ENCODE measurements at regions not wholly inside any gene's neighbourhood (a gene's known extent, or its start where the extent isn't known, plus 50 kb on each side); places are given as distances from the start of the nearest gene placed in this dataset.

DNA sequence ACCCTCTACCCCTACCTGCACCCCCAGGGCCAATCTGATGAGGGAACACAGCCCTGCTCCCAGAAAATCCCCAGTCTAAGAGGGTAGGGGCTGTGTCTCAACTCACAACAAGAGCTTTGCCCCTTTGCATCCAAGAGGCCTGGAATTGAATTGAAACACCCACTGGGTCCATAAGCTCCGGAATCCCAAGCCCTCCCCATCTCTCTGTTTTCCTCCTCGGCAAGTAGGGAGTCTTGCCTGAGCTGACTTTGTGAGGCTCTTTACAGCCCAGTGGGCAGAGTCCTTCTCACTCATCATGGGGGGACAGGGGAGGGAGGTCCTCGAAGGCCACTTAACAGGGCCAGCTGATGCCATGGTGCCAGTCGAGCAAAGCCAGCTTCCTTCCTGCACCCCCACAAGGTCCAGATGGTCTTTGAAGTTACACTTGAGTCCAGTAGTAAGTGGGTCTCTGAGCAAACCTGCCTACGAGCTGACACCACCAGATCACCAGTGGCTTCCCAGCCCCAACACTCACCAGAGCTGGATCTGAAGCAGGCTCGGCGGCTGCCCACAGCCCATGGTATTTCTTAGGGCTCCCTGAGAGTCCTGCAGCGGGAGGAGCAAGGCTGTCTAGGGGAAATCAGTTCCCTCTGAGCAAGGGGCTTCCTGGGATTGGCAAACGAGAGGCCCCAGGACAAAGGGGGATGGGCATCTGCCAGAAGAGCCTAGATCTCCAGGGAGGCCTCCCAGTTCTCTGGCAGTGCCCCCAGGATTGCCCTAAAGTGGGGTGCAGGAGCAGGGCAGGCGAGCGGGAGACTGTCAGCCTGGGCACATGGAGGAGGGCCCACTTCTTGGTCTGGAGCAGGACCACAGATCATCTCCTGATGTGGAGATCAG, 144.5 kb downstream of the VEGFA start:
- ATAC-seq = no peak
- Histone ChIP-seq H3K4me3 (ENCODE audit: low read depth in 2 of 2, low read length in 2 of 2) (no peak overlapping the region), H3K36me3 (ENCODE audit: control insufficient read depth, insufficient read depth, low read length) (no peaks in the 10 kb centered on the region), H3K9me3 (ENCODE audit: control insufficient read depth, insufficient read depth, low read depth, low read length) (no peaks in the 10 kb centered on the region), H3K4me1 (ENCODE audit: control insufficient read depth, insufficient read depth, low read length) (peaks cover 11% of the 10 kb centered on the region), H3K27ac (ENCODE audit: low read length) (peak overlapping the region; percentile 49; the same call in 1 of the 2 replicates), H3K27me3 (ENCODE audit: control insufficient read depth, insufficient read depth, low read length) (no peaks in the 10 kb centered on the region)
- DNase-seq (ENCODE audit: low read depth, low spot score) = no peak
- BruUV-seq (replicated peaks) = no TSS peak
- POLR2A ChIA-PET = no interaction called here
- intact Hi-C loops (cut with micrococcal nuclease; ENCODE audit: unreplicated experiment) = no loop called here
- CTCF ChIA-PET = interaction anchor here (1.3 kb wide), 1 partner anchor 164 kb away, joined by 4 read pairs; no protein-coding TSS in a partner anchor
- in situ Hi-C loops (cut with HindIII; ENCODE audit: low pct_unique_long_range_greater_than_20kb, low sequenced_read_pairs) = no loop called here
- TF ChIP-seq SIN3A (IDR thresholded peaks at IDR 0.05; ENCODE audit: borderline replicate concordance, insufficient read depth, low read depth, low read length) (no peak), TCF7L2 (IDR thresholded peaks at IDR 0.05; ENCODE audit: low read depth, low read length) (no peak), POLR2AphosphoS5 (IDR thresholded peaks at IDR 0.05; ENCODE audit: low read depth, low read length) (no peak)
- TF ChIP-seq, protein P1, sequence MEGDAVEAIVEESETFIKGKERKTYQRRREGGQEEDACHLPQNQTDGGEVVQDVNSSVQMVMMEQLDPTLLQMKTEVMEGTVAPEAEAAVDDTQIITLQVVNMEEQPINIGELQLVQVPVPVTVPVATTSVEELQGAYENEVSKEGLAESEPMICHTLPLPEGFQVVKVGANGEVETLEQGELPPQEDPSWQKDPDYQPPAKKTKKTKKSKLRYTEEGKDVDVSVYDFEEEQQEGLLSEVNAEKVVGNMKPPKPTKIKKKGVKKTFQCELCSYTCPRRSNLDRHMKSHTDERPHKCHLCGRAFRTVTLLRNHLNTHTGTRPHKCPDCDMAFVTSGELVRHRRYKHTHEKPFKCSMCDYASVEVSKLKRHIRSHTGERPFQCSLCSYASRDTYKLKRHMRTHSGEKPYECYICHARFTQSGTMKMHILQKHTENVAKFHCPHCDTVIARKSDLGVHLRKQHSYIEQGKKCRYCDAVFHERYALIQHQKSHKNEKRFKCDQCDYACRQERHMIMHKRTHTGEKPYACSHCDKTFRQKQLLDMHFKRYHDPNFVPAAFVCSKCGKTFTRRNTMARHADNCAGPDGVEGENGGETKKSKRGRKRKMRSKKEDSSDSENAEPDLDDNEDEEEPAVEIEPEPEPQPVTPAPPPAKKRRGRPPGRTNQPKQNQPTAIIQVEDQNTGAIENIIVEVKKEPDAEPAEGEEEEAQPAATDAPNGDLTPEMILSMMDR (IDR thresholded peaks at IDR 0.05) = no peak

DNA sequence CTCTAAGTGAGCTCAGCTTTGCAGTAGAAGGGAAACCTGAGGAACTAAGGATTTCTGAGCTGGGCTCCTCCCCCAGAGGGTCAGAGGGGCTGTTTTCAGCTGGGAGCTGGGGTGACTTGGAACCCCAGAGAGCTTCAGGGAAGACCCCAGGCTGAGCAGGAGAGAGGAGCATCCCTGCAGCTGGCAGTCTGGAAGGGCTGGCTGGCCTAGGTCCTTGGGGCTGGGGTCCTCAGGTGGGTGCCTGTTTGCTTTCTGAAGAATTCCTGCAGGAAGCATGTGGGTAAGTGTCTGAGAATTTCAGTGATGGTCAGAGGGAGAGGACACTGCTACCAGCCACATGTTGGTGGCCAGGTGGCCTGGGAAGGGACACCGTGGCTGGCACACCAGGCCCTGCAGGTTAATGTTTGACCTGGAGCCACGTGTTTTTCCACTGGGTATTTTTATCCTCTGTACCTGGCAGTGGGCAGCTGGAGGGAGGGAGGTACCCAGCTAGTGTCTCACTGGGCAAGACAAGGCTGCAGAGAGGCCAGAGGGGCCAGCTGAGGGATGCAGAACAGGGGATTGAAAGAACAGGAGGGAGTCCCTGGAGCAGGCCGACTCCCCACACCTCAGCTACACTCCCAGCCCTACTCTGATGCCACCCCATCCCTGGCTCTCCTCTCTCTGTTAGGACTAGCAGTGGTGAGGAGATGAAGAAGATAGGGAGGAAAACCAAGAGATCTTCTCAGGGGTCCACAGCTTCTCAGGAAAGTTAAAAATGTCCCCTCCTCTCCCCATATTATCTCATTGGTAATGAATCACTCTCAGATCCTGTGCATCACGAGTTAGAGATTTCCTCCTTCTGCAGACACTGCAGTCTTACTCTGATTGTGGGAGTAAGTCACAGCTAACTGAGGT, 143.6 kb downstream of the VEGFA start:
- CTCF ChIA-PET = interaction anchor here (1.3 kb wide), 1 partner anchor 165 kb away, joined by 4 read pairs; no protein-coding TSS in a partner anchor
- H3K4me1 ChIP-seq (ENCODE audit: control insufficient read depth, insufficient read depth, low read length) = peaks cover 11% of the 10 kb centered on the region
- POLR2A ChIA-PET = no interaction called here
- no peaks in the 10 kb centered on the region for H3K36me3 ChIP-seq (ENCODE audit: control insufficient read depth, insufficient read depth, low read length)
- in situ Hi-C loops (cut with HindIII; ENCODE audit: low pct_unique_long_range_greater_than_20kb, low sequenced_read_pairs) (no loop called here), intact Hi-C loops (cut with micrococcal nuclease; ENCODE audit: unreplicated experiment) (no loop called here)
- H3K4me3 ChIP-seq (ENCODE audit: low read depth in 2 of 2, low read length in 2 of 2) = no peak overlapping the region
- H3K27me3 ChIP-seq (ENCODE audit: control insufficient read depth, insufficient read depth, low read length) = no peaks in the 10 kb centered on the region
- no peaks in the 10 kb centered on the region for H3K9me3 ChIP-seq (ENCODE audit: control insufficient read depth, insufficient read depth, low read depth, low read length)
- DNase-seq (ENCODE audit: low read depth, low spot score) = no peak
- H3K27ac ChIP-seq (ENCODE audit: low read length) = peak overlapping the region; percentile 49; the same call in 1 of the 2 replicates
- TF ChIP-seq, protein P1 (IDR thresholded peaks at IDR 0.05) = no peak
- TF ChIP-seq, protein P2, sequence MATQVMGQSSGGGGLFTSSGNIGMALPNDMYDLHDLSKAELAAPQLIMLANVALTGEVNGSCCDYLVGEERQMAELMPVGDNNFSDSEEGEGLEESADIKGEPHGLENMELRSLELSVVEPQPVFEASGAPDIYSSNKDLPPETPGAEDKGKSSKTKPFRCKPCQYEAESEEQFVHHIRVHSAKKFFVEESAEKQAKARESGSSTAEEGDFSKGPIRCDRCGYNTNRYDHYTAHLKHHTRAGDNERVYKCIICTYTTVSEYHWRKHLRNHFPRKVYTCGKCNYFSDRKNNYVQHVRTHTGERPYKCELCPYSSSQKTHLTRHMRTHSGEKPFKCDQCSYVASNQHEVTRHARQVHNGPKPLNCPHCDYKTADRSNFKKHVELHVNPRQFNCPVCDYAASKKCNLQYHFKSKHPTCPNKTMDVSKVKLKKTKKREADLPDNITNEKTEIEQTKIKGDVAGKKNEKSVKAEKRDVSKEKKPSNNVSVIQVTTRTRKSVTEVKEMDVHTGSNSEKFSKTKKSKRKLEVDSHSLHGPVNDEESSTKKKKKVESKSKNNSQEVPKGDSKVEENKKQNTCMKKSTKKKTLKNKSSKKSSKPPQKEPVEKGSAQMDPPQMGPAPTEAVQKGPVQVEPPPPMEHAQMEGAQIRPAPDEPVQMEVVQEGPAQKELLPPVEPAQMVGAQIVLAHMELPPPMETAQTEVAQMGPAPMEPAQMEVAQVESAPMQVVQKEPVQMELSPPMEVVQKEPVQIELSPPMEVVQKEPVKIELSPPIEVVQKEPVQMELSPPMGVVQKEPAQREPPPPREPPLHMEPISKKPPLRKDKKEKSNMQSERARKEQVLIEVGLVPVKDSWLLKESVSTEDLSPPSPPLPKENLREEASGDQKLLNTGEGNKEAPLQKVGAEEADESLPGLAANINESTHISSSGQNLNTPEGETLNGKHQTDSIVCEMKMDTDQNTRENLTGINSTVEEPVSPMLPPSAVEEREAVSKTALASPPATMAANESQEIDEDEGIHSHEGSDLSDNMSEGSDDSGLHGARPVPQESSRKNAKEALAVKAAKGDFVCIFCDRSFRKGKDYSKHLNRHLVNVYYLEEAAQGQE (IDR thresholded peaks at IDR 0.05; ENCODE audit: insufficient read depth in 1 of 2, low read depth in 2 of 2, low read length in 1 of 2) = no peak
- TF ChIP-seq TCF7L2 (IDR thresholded peaks at IDR 0.05; ENCODE audit: low read depth, low read length) (no peak), SIN3A (IDR thresholded peaks at IDR 0.05; ENCODE audit: borderline replicate concordance, insufficient read depth, low read depth, low read length) (no peak), POLR2AphosphoS5 (IDR thresholded peaks at IDR 0.05; ENCODE audit: low read depth, low read length) (no peak)
- no TSS peak for BruUV-seq (replicated peaks)
- ATAC-seq = peak; percentile 39; the same call in 1 of the 2 replicates

Measured in Panc1 (cell line).